HG02759 (cell line): ENCODE measurements at regions not wholly inside any gene's neighbourhood (a gene's known extent, or its start where the extent isn't known, plus 50 kb on each side); places are given as distances from the start of the nearest gene placed in this dataset.
"Not testable (repeated sequence)": the region's sequence is repeated elsewhere in the genome, so short reads cannot be mapped to it uniquely, and the experiment has no call there.

ENCODE experiments used
- ATAC-seq: cut with Tn5 transposase; IDR thresholded peaks from one replicate; pipeline ENCODE4 v1.9.1; 2021; ENCODE audit warnings: mild to moderate bottlenecking, moderate library complexity; ENCODE audit not compliant: unreplicated experiment

GRCh38 chr15:50857763-50858162, 50.7 kb upstream of the AP4E1 start:
- no peak for ATAC-seq

DNA sequence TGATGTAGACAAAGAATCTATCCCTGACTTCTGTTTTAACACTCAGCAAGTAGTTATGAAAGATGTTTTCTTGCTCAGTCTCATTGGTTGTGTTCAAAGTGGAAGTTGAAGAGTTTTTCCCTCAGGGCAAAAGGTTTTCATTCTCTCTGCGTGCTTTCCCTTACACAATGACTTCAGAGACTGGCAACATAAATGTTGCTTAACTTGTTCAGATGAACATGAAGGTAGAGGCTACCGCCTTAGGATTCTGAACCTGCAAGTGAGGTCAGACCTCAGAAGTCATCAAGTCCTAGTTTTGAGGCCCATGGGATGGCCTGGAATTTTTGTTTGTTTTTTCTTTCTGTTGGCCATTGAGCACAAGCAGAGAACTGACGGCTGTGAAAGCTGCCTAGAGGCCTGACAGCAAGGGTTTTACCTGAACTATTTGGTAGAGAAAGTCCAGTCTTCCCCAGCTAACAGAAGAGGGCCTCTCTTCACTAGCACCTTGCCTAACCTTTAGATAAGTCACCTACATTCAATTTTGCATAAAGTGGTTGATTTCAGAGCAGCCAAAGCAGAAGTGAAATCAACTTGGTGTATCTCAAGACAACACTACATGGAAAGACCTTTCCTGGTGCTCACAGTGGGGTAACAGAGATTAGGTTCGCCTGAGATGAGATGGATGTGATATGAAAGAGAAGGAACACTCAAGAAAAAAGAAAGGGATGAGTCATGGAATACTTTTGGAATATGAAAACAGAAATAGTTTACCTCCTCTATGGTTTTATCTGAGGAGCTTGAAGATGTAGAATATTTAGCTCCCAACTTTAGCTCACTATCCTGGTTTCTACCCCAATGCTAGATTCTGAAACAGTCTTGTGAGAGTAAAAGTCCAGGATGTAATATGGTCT, 53.6 kb upstream of the AP4E1 start:
- peak; percentile 95 for ATAC-seq

DNA sequence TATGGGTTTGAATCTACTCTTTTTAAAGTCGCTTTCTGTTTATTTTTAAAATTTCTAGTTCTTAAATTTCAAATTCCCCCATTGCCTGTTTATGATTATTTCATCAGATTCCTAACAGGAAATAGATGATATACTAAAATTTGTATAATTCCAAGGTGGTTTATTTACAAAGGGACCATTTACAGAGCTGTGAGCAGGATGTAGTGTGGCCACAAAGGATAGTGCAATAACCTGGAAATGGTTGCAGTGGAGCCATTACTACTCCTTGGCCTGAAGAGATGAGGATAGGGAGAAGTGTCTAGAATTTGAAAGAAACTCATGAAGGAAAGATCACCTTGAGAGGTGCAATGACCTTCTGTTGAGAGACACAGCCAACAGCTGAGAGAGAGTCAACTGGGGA, 58.5 kb upstream of the AP4E1 start:
- no peak for ATAC-seq

GRCh38 chr15:50848349-50848748, 60.1 kb upstream of the AP4E1 start:
- ATAC-seq, result no peak

GRCh38 chr15:50845181-50845580, 63.3 kb upstream of the AP4E1 start:
- not testable (repeated sequence) for ATAC-seq

DNA sequence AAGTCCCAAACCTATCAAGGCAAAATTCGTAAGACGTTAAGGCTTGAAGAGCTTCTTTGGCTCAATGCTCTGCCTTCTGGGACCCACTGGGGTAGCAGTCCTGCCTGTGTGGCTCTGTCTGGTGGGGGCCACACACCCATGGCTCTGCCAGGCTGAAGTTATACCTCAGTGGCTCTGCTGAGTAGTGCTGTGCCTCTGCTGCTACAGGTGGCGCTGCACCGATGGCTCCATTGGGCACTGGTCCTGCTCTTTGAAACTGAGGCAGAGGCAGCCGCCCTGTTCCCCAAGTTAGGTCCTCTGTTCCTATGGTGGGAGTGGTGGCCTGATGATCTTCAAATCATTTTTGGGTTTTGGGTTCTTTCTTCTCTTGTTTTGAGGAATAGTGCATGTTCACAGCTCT, 68.0 kb upstream of the AP4E1 start:
- no peak for ATAC-seq

DNA sequence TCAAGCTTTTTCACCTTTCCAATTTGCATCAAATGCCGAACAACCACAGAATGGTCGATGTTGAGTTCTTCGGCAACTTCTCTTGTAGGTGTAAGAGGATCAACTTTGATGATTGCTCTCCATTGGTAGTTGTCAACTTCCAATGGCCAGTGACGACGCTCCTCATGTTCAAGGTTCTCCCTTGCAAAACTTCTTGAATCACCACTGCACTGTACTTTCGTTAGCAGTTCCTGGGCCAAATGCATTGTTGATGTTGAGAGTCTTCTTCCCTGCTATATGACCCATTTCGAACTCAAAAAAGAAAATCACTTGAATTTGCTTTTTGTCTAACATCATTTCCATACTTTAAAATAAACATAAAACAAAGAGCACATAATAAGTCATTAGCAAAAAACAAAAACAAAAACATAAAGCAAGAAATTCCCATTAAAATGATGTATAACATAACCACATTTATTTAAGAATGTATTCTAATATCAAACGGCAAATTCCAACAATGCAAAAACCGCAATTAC, 71.2 kb upstream of the AP4E1 start:
- ATAC-seq, result no peak

DNA sequence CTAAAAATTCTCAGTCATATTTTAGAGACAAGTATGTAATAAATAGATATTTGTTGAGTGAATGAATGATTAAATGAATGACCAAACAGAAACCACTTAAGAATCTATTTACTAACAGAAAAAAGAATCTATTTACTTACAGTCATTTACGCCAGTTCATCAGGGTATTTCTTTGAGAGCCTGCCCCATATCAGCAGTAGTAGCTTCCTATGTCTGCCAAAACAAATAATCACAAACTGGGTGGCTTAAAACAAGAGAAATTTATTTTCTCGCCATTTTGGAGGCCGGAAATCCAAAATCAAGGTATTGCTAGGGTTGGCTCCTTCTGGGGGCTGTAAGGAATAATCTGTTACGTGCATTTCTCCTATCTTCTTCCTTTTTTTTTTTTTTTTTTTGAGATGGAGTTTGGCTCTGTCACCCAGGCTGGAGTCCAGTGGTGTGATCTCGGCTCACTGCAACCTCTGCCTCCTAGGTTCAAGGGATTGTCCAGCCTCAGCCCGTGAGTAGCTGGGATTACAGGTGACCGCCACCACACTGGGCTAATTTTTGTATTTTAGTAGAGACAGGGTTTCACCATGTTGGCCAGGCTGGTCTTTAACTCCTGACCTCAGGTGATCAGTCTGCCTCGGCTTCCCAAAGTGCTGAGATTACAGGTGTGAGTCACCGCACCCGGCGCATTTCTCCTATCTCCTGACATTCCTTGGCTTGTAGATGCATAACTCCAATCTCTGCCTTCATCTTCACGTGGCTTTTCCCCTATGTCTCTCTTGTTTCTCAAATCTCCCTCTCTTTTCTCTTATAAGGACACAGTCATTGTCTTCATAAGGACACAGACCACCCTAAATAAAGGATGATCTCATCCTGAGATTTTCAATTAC, 65.2 kb upstream of the SPPL2A start:
- no peak for ATAC-seq

- no peak for ATAC-seq
Observed at GRCh38 chr15:50828610-50829206, 63.2 kb upstream of the SPPL2A start.

DNA sequence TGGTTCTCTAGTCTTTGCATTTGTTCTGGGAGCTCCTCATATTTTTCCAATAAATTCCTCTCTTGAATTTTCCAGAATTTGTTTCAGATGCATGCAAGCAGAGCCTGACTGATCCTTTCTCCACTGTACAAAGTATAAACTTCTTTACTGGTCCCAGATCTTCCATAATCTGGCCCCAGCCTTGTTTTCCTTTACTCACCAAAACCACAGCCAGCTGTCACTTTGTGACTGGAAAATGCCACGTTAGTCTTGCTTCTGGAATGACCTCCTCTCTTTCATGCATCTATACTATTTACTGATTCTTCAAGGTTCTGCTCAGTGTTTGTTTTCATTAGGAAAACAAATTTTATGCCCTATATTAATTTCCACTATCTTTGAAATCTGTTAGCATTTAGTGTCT, 60.4 kb upstream of the SPPL2A start:
- no peak for ATAC-seq

GRCh38 chr15:50824514-50824913, 59.0 kb upstream of the SPPL2A start:
- ATAC-seq, result no peak

GRCh38 chr15:50823281-50823680, 57.8 kb upstream of the SPPL2A start:
- no peak for ATAC-seq

DNA sequence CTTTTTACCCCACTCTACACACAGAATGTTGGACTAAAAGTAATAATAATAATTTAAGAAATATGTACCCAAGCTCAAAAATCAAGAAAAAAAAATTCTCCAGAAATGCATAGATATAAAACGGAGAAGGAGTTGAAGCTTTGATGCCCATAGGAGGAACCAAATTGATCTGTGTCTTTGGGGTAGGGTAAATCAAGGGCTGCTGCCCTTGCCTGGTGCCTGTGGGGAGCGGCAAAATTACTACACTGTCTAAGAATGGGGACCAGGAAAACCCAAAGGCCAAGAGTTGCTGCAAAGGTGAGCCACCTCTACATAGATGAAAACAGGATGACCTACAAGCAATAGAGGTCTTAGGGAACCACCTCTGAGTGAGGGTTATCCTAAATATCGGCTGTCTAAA, 56.0 kb upstream of the SPPL2A start:
- ATAC-seq, result no peak

DNA sequence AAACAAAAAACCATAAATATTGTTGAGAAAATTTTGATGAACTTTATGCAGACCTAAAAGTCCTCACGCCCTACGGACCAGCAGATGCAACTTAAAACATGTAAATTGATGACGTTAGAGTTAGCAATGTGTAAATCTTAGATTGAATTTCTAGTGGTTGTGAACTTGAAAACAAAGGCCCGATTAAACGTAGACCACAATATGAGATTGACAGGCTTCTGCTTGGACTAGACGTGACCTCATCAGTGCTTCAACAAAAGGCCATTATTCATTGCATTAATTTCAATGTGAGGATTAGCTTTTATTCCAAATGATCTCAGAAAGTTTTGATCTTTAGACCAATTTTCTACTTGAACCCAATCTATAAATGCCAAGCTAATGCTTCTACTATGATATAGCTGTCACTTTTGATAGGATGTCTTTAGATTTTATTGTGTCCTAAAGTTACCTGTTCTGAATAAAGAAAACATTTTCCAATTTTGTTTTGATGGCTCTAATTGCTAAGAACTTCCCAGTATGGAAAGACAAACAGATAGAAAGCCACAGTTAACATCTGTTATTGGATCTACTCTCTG, 55.4 kb upstream of the SPPL2A start:
- no peak for ATAC-seq

GRCh38 chr15:50819344-50819743, 53.8 kb upstream of the SPPL2A start:
- no peak for ATAC-seq

- ATAC-seq, result no peak
Observed at GRCh38 chr15:50815958-50816590, 50.6 kb upstream of the SPPL2A start.
